K562 (cell line): ENCODE measurements at regions not wholly inside any gene's neighbourhood (a gene's known extent, or its start where the extent isn't known, plus 50 kb on each side); places are given as distances from the start of the nearest gene placed in this dataset.

ENCODE experiments used
- FOS ChIP-seq: IDR thresholded peaks from 3 replicates; pipeline ENCODE4 v1.6.1; 2011; ENCODE audit not compliant: insufficient read length; ENCODE audit errors: extremely low read depth
- NR4A1 ChIP-seq, 2 experiments: fragments of 250-450 bp in 1 of 2; fragments of 450-650 bp in 1 of 2; sonication (Bioruptor Pico) in 1 of 2; IDR thresholded peaks; 2 replicates each; pipeline versions ENCODE4 v1.4.0 to v1.6.1; 2016 to 2020; ENCODE audit warnings: mild to moderate bottlenecking in 2 of 2, missing compliant biosample characterization in 1 of 2, missing genetic modification characterization in 1 of 2, moderate library complexity in 1 of 2
- TF ChIP-seq, protein P1 (sequence below), 2 experiments: fragments of 450-650 bp; formaldehyde crosslinking in 1 of 2; IDR thresholded peaks; 2 replicates each; pipeline versions ENCODE4 v1.4.0 to v1.6.1; 2014 to 2020; ENCODE audit warnings: mild to moderate bottlenecking in 2 of 2, borderline replicate concordance in 1 of 2, low read depth in 1 of 2
- TF ChIP-seq, protein P2 (sequence below), 3 experiments: fragments of 200-800 bp in 1 of 3; fragments of 250-450 bp in 1 of 3; fragments of 450-650 bp in 1 of 3; sonication (Bioruptor Pico) in 1 of 3; sonication (Bioruptor generic) in 1 of 3; formaldehyde crosslinking in 1 of 3; IDR thresholded peaks; 2 replicates each; pipeline versions ENCODE4 v1.6.1 to v1.8.0; 2016 to 2022; ENCODE audit warnings: mild to moderate bottlenecking in 2 of 3, missing genetic modification characterization in 2 of 3, missing compliant biosample characterization in 1 of 3, moderate library complexity in 1 of 3
- TF ChIP-seq, protein P3 (sequence below): fragments of 250-450 bp; sonication (Bioruptor Pico); IDR thresholded peaks from 2 replicates; pipeline ENCODE4 v1.4.0; 2020

DNA sequence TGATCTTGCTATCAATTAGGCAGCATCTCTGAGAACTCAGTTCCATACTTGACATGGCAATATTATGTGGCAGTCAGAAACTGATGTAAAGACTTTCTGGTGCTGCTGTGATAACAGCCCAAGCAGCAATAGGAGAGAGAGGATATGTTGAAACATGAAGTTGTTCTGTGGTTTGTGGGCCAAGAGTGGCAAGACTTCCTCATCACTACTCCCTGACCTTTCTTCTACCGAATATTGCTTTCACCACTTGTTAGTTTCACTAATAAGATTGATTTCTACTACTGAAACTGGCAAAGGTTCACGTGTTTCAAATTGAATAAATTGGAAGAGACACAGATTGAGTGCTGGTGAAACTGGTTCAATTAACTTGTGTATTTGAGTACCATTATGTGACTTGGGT is 852.6 kb upstream of the RAG2 start (continued):
- TF ChIP-seq, protein P1, sequence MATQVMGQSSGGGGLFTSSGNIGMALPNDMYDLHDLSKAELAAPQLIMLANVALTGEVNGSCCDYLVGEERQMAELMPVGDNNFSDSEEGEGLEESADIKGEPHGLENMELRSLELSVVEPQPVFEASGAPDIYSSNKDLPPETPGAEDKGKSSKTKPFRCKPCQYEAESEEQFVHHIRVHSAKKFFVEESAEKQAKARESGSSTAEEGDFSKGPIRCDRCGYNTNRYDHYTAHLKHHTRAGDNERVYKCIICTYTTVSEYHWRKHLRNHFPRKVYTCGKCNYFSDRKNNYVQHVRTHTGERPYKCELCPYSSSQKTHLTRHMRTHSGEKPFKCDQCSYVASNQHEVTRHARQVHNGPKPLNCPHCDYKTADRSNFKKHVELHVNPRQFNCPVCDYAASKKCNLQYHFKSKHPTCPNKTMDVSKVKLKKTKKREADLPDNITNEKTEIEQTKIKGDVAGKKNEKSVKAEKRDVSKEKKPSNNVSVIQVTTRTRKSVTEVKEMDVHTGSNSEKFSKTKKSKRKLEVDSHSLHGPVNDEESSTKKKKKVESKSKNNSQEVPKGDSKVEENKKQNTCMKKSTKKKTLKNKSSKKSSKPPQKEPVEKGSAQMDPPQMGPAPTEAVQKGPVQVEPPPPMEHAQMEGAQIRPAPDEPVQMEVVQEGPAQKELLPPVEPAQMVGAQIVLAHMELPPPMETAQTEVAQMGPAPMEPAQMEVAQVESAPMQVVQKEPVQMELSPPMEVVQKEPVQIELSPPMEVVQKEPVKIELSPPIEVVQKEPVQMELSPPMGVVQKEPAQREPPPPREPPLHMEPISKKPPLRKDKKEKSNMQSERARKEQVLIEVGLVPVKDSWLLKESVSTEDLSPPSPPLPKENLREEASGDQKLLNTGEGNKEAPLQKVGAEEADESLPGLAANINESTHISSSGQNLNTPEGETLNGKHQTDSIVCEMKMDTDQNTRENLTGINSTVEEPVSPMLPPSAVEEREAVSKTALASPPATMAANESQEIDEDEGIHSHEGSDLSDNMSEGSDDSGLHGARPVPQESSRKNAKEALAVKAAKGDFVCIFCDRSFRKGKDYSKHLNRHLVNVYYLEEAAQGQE (IDR thresholded peaks at IDR 0.05; ENCODE audit: borderline replicate concordance), result no peak
- TF ChIP-seq, protein P1 (CRISPR knock-in tag; IDR thresholded peaks at IDR 0.05; ENCODE audit: low read depth), result no peak
- no peak for TF ChIP-seq FOS
- TF ChIP-seq, protein P2, sequence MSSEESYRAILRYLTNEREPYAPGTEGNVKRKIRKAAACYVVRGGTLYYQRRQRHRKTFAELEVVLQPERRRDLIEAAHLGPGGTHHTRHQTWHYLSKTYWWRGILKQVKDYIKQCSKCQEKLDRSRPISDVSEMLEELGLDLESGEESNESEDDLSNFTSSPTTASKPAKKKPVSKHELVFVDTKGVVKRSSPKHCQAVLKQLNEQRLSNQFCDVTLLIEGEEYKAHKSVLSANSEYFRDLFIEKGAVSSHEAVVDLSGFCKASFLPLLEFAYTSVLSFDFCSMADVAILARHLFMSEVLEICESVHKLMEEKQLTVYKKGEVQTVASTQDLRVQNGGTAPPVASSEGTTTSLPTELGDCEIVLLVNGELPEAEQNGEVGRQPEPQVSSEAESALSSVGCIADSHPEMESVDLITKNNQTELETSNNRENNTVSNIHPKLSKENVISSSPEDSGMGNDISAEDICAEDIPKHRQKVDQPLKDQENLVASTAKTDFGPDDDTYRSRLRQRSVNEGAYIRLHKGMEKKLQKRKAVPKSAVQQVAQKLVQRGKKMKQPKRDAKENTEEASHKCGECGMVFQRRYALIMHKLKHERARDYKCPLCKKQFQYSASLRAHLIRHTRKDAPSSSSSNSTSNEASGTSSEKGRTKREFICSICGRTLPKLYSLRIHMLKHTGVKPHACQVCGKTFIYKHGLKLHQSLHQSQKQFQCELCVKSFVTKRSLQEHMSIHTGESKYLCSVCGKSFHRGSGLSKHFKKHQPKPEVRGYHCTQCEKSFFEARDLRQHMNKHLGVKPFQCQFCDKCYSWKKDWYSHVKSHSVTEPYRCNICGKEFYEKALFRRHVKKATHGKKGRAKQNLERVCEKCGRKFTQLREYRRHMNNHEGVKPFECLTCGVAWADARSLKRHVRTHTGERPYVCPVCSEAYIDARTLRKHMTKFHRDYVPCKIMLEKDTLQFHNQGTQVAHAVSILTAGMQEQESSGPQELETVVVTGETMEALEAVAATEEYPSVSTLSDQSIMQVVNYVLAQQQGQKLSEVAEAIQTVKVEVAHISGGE (CRISPR knock-in tag; IDR thresholded peaks at IDR 0.05), result no peak
- TF ChIP-seq, protein P3, sequence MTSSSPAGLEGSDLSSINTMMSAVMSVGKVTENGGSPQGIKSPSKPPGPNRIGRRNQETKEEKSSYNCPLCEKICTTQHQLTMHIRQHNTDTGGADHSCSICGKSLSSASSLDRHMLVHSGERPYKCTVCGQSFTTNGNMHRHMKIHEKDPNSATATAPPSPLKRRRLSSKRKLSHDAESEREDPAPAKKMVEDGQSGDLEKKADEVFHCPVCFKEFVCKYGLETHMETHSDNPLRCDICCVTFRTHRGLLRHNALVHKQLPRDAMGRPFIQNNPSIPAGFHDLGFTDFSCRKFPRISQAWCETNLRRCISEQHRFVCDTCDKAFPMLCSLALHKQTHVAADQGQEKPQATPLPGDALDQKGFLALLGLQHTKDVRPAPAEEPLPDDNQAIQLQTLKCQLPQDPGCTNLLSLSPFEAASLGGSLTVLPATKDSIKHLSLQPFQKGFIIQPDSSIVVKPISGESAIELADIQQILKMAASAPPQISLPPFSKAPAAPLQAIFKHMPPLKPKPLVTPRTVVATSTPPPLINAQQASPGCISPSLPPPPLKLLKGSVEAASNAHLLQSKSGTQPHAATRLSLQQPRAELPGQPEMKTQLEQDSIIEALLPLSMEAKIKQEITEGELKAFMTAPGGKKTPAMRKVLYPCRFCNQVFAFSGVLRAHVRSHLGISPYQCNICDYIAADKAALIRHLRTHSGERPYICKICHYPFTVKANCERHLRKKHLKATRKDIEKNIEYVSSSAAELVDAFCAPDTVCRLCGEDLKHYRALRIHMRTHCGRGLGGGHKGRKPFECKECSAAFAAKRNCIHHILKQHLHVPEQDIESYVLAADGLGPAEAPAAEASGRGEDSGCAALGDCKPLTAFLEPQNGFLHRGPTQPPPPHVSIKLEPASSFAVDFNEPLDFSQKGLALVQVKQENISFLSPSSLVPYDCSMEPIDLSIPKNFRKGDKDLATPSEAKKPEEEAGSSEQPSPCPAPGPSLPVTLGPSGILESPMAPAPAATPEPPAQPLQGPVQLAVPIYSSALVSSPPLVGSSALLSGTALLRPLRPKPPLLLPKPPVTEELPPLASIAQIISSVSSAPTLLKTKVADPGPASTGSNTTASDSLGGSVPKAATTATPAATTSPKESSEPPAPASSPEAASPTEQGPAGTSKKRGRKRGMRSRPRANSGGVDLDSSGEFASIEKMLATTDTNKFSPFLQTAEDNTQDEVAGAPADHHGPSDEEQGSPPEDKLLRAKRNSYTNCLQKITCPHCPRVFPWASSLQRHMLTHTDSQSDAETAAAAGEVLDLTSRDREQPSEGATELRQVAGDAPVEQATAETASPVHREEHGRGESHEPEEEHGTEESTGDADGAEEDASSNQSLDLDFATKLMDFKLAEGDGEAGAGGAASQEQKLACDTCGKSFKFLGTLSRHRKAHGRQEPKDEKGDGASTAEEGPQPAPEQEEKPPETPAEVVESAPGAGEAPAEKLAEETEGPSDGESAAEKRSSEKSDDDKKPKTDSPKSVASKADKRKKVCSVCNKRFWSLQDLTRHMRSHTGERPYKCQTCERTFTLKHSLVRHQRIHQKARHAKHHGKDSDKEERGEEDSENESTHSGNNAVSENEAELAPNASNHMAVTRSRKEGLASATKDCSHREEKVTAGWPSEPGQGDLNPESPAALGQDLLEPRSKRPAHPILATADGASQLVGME, result no peak
- no peak for TF ChIP-seq NR4A1 (CRISPR knock-in tag; IDR thresholded peaks at IDR 0.05)
- no peak for TF ChIP-seq NR4A1 (tag; IDR thresholded peaks at IDR 0.05)
- TF ChIP-seq, all 486 proteins: peak for 0
